ENCODE measurements at regions not wholly inside any gene's neighbourhood (a gene's known extent, or its start where the extent isn't known, plus 50 kb on each side); places are given as distances from the start of the nearest gene placed in this dataset.

DNA sequence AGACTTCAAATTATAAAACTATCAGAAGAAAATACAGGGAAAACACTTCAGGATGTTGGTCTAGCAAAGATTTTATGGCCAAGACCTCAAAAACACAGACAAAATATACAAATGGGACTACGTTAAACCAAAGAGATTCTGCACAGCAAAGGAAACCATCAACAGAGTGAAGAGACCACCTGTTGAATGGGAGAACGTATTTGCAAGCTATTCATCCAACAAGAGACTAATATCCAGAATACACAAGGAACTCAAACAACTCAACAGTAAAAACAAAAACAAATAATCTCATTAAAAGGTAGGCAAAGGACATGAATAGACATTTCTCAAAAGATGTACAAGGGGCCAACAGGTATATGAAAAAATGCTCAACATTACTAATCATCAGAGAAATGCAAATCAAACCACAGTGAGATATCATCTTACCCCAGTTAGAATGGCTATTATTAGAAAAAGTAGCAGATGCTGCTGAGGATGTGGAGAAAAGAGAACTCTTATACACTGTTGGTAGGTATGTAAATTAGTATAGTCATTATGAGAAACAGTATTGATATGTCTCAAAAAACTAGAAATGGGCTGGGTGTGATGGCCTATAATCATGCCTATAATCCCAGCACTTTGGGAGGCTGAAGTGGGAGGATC lies 112.6 kb downstream of the LRIG2 start:
- H3K27ac Mint-ChIP-seq = no peak overlapping the region
- H3K36me3 Mint-ChIP-seq = no peaks in the 10 kb centered on the region
- ATAC-seq (replicated peaks) = peak; percentile 77 to 81
- H3K4me3 Mint-ChIP-seq = no peak overlapping the region
- H3K9me3 Mint-ChIP-seq = peaks cover 8 to 12% of the 10 kb centered on the region in 2 donors
- H3K4me1 Mint-ChIP-seq = peaks cover 0 to 6% of the 10 kb centered on the region in 2 donors
- peaks cover 29 to 38% of the 10 kb centered on the region in 2 donors for H3K27me3 Mint-ChIP-seq
- no peak for DNase-seq

- H3K27ac Mint-ChIP-seq = no peak overlapping the region
- no peak for DNase-seq
- no peak for ATAC-seq (replicated peaks)
- H3K9me3 Mint-ChIP-seq = peaks cover 7 to 8% of the 10 kb centered on the region in 2 donors
- no peak overlapping the region for H3K4me3 Mint-ChIP-seq
- H3K36me3 Mint-ChIP-seq = no peaks in the 10 kb centered on the region
- peaks cover 5 to 11% of the 10 kb centered on the region in 2 donors for H3K4me1 Mint-ChIP-seq
- H3K27me3 Mint-ChIP-seq = peaks cover 8 to 19% of the 10 kb centered on the region in 2 donors
These were observed 117.1 kb downstream of the LRIG2 start for GRCh38 chr1:113190078-113190477.

- no peak overlapping the region for H3K27ac Mint-ChIP-seq
- DNase-seq (no peak), ATAC-seq (replicated peaks) (no peak)
- no peaks in the 10 kb centered on the region for H3K36me3 Mint-ChIP-seq
- no peak overlapping the region for H3K4me3 Mint-ChIP-seq
- peaks cover 4 to 7% of the 10 kb centered on the region in 2 donors for H3K9me3 Mint-ChIP-seq
- H3K27me3 Mint-ChIP-seq = peaks cover 8 to 19% of the 10 kb centered on the region in 2 donors
- peaks cover 5 to 6% of the 10 kb centered on the region in 2 donors for H3K4me1 Mint-ChIP-seq
These were observed 117.9 kb downstream of the LRIG2 start for GRCh38 chr1:113190930-113191329.

DNA sequence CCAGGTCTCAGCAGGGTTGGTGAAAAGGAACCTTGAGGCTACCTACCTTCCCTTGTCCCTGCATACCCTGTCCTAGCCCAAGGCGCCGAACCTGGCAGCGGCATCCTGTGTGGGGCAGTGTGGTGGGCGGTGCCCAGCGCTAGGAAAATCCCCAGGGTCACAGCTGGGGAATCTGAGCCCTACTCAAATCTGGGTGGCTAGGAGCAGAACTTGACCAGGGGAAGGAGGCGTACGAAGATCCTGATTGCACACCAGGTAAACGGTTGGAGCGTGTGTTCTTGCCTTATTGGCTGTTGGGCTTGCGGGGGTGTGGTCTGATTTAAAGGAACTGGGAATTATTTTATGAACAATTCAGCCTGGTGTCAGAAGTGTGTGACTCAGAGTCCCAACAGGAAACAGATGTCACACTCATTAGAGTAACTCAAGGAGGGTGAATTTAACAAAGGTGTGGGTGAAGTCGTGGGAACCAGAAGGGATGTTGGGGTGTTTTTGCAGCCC lies 118.6 kb downstream of the LRIG2 start:
- peak; percentile 80 to 89 for ATAC-seq (replicated peaks)
- H3K27ac Mint-ChIP-seq = no peak overlapping the region
- no peaks in the 10 kb centered on the region for H3K36me3 Mint-ChIP-seq
- H3K27me3 Mint-ChIP-seq = peaks cover 8 to 19% of the 10 kb centered on the region in 2 donors
- H3K4me1 Mint-ChIP-seq = peaks cover 5 to 6% of the 10 kb centered on the region in 2 donors
- peaks cover 3 to 7% of the 10 kb centered on the region in 2 donors for H3K9me3 Mint-ChIP-seq
- no peak overlapping the region for H3K4me3 Mint-ChIP-seq
- DNase-seq = peak; percentile 8

- Mint-ChIP-seq H3K4me1 (peaks cover 5 to 6% of the 10 kb centered on the region in 2 donors), H3K9me3 (peaks cover 3 to 7% of the 10 kb centered on the region in 2 donors), H3K27me3 (peaks cover 8 to 19% of the 10 kb centered on the region in 2 donors), H3K27ac (no peak overlapping the region), H3K4me3 (no peak overlapping the region), H3K36me3 (no peaks in the 10 kb centered on the region)
- DNase-seq (no peak), ATAC-seq (replicated peaks) (peak; percentile 60 to 61)
These were observed 119.2 kb downstream of the LRIG2 start for GRCh38 chr1:113192242-113192641.

- Mint-ChIP-seq H3K27ac (no peak overlapping the region), H3K4me1 (peaks cover 5 to 6% of the 10 kb centered on the region in 2 donors), H3K27me3 (peaks cover 8 to 19% of the 10 kb centered on the region in 2 donors), H3K4me3 (no peak overlapping the region), H3K9me3 (peaks cover 3 to 7% of the 10 kb centered on the region in 2 donors), H3K36me3 (no peaks in the 10 kb centered on the region)
- DNase-seq (no peak), ATAC-seq (replicated peaks) (no peak)
These were observed 120.0 kb downstream of the LRIG2 start for GRCh38 chr1:113192980-113193379.

GRCh38 chr1:113194846-113195830 lies 122.1 kb downstream of the LRIG2 start:
- DNase-seq (no peak), ATAC-seq (replicated peaks) (no peak)
- no peaks in the 10 kb centered on the region for H3K36me3 Mint-ChIP-seq
- H3K4me3 Mint-ChIP-seq = no peak overlapping the region
- peaks cover 5 to 6% of the 10 kb centered on the region in 2 donors for H3K4me1 Mint-ChIP-seq
- H3K27ac Mint-ChIP-seq = no peak overlapping the region
- peaks cover under 1 to 9% of the 10 kb centered on the region in 2 donors for H3K27me3 Mint-ChIP-seq
- H3K9me3 Mint-ChIP-seq = peaks cover 3 to 7% of the 10 kb centered on the region in 2 donors

GRCh38 chr1:113197719-113198330 lies 124.8 kb downstream of the LRIG2 start:
- Mint-ChIP-seq H3K4me1 (no peaks in the 10 kb centered on the region), H3K36me3 (no peaks in the 10 kb centered on the region)
- no peak for ATAC-seq (replicated peaks)

DNA sequence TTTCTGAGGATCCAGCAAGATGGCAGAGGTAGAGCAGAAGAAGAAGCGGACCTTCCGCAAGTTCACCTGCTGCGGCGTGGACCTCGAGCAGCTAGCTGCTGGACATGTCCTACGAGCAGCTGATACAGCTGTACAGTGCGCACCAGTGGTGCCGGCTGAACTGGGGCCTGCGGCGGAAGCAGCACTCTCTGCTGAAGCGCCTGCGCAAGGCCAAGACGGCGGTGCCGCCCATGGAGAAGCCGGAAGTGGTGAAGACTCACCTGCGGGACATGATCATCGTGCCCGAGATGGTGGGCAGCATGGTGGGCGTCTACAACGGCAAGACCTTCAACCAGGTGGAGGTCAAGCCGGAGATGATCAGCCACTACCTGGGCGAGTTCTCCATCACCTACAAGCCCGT lies 125.8 kb downstream of the LRIG2 start:
- Mint-ChIP-seq H3K4me1 (no peaks in the 10 kb centered on the region), H3K4me3 (no peak overlapping the region), H3K27me3 (peaks cover 0 to 2% of the 10 kb centered on the region in 2 donors), H3K27ac (no peak overlapping the region), H3K9me3 (no peaks in the 10 kb centered on the region), H3K36me3 (no peaks in the 10 kb centered on the region)
- no peak for DNase-seq
- no peak for ATAC-seq (replicated peaks)

More at GRCh38 chr1:113197719-113198330, 124.8 kb downstream of the LRIG2 start:
- DNase-seq = no peak
- H3K9me3 Mint-ChIP-seq = peaks cover 3 to 7% of the 10 kb centered on the region in 2 donors
- H3K27me3 Mint-ChIP-seq = peaks cover 0 to 7% of the 10 kb centered on the region in 2 donors
- H3K27ac Mint-ChIP-seq = no peak overlapping the region
- no peak overlapping the region for H3K4me3 Mint-ChIP-seq

DNA sequence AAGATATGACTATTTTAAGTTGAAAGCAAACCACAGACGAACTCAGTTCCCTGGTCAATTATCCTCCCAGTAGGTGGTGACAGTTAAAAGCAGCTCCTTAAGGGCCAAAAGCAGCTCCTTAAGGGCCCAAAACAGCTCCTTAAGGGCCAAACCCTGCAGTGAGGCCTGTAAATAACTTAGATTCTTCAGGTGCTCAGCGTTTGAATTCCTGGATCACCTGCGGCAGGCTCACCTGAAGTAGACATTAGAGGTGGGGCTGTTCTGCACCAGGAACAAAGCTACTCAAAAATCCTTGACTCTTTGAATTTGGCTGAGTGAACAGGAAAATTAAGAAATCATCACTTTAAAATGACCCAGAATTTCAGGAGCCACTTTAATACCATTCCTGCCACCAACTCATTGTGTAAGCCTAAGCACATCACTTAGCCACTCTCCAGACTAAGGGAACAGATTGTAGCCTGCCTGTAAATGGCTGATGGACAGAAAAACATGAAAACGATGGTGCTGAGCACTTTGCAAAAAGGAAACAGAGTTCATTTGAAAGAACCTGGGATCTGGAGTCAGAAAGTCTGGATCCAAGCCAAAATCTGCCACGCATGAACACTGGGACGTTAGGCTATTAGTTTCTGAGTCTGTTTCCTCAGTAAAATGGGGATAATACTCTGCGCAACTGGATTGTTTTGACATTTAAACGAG lies 126.9 kb downstream of the LRIG2 start:
- DNase-seq (no peak), ATAC-seq (replicated peaks) (no peak)
- Mint-ChIP-seq H3K9me3 (peaks cover 0 to 3% of the 10 kb centered on the region in 2 donors), H3K4me1 (no peaks in the 10 kb centered on the region), H3K27me3 (peaks cover 3 to 13% of the 10 kb centered on the region in 2 donors), H3K4me3 (no peak overlapping the region), H3K36me3 (no peaks in the 10 kb centered on the region), H3K27ac (no peak overlapping the region)

- ATAC-seq (replicated peaks) (no peak), DNase-seq (no peak)
- peaks cover 4 to 15% of the 10 kb centered on the region in 2 donors for H3K27me3 Mint-ChIP-seq
- H3K27ac Mint-ChIP-seq = no peak overlapping the region
- no peaks in the 10 kb centered on the region for H3K4me1 Mint-ChIP-seq
- H3K9me3 Mint-ChIP-seq = peaks cover 0 to 3% of the 10 kb centered on the region in 2 donors
- no peaks in the 10 kb centered on the region for H3K36me3 Mint-ChIP-seq
- no peak overlapping the region for H3K4me3 Mint-ChIP-seq
These were observed 128.6 kb downstream of the LRIG2 start for GRCh38 chr1:113201560-113201959.

- DNase-seq (no peak), ATAC-seq (replicated peaks) (no peak)
- no peak overlapping the region for H3K4me3 Mint-ChIP-seq
- H3K27ac Mint-ChIP-seq = no peak overlapping the region
- H3K27me3 Mint-ChIP-seq = peaks cover 30% of the 10 kb centered on the region in 2 donors
- H3K9me3 Mint-ChIP-seq = peaks cover 0 to 3% of the 10 kb centered on the region in 2 donors
- no peaks in the 10 kb centered on the region for H3K4me1 Mint-ChIP-seq
- no peaks in the 10 kb centered on the region for H3K36me3 Mint-ChIP-seq
These were observed 133.2 kb downstream of the LRIG2 start for GRCh38 chr1:113205980-113206766.

DNA sequence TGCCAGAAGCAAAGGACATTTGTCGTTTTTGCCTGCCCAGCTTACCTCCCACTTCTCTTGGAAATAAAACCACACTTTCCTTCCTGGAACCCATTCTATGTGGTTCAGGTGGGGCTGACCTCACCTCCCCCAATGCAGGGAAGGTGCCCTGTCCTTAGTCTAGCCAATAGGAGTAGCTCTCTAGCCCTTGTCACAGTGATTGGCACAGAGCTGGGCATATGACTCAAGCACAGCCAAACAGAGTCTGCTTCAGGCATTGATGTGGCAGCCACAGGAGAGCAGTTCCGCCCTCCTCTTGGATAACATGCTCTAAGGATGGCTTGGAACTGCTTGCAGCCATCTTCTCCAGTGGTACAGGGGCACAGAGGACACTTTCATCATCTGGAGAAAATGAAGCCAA lies 134.0 kb downstream of the LRIG2 start:
- peaks cover 0 to 3% of the 10 kb centered on the region in 2 donors for H3K9me3 Mint-ChIP-seq
- no peaks in the 10 kb centered on the region for H3K36me3 Mint-ChIP-seq
- H3K27ac Mint-ChIP-seq = no peak overlapping the region
- H3K27me3 Mint-ChIP-seq = peaks cover 37 to 39% of the 10 kb centered on the region in 2 donors
- no peaks in the 10 kb centered on the region for H3K4me1 Mint-ChIP-seq
- ATAC-seq (replicated peaks) = no peak
- DNase-seq = no peak
- no peak overlapping the region for H3K4me3 Mint-ChIP-seq
